ENCODE measurements at regions not wholly inside any gene's neighbourhood (a gene's known extent, or its start where the extent isn't known, plus 50 kb on each side); places are given as distances from the start of the nearest gene placed in this dataset.

DNA sequence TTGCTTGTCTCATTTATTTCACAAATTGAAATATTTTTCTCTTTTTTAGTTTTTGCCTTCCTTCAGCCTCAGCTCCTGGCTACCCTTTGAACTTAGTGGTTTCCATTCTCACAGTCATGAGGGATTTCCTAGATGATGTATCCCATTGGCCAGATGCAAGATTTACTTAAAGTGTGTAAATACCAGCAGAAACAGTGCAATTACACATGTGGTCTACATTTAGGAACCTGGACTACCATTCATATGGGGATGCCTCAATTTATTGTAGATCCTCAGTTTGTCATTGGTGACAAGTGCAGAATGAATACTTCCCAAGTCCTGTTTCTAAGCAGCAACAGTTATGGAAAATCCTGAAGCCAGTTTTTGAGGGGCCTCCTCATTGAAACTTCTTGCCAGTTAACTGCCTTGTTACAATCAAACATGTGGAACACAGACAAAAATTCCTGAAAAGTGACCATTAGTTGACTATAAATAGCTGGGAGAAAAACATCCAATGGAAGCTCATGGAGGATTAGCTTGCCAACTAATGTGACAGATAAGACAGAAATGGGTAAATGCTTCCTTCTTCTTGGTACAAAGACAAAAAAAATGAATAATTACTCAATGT lies 113.6 kb upstream of the FER start:
- TF ChIP-seq ZNF221 (tag by site-specific recombination; IDR thresholded peaks at IDR 0.05; ENCODE audit: borderline replicate concordance) (no peak), ZNF426 (tag by site-specific recombination; IDR thresholded peaks at IDR 0.05) (no peak)
